K562 (cell line): ENCODE measurements at regions not wholly inside any gene's neighbourhood (a gene's known extent, or its start where the extent isn't known, plus 50 kb on each side); places are given as distances from the start of the nearest gene placed in this dataset.

Source experiments
- CEBPB ChIP-seq: fragments of 450-650 bp; IDR thresholded peaks from 2 replicates; pipeline ENCODE4 v1.6.1; 2016; ENCODE audit warnings: missing genetic modification characterization, missing compliant biosample characterization
- ETV6 ChIP-seq, 3 experiments: fragments of 150-350 bp in 1 of 3; sonication (generic) in 1 of 3; formaldehyde crosslinking in 1 of 3; IDR thresholded peaks; 2 replicates each; pipeline versions ENCODE4 v1.6.1 to v1.8.0; 2014 to 2022; ENCODE audit warnings: borderline replicate concordance in 2 of 3, low read depth in 2 of 3, antibody characterized with exemption in 1 of 3, low read length in 1 of 3, mild to moderate bottlenecking in 1 of 3, missing genetic modification reagents in 1 of 3
- FOS ChIP-seq: IDR thresholded peaks from 3 replicates; pipeline ENCODE4 v1.6.1; 2011; ENCODE audit not compliant: insufficient read length; ENCODE audit errors: extremely low read depth
- FOXK2 ChIP-seq, 2 experiments: fragments of 450-650 bp; IDR thresholded peaks in 1 of 2; conservative IDR thresholded peaks in 1 of 2; 2 replicates each; pipeline ENCODE4 v1.6.1; 2016; ENCODE audit warnings: low read depth in 2 of 2, mild to moderate bottlenecking in 1 of 2
- GABPA ChIP-seq: fragments of 200-800 bp; sonication (Bioruptor generic); conservative IDR thresholded peaks from 2 replicates; pipeline ENCODE4 v1.6.1; 2016; ENCODE audit warnings: low read depth, missing genetic modification characterization, missing compliant biosample characterization
- MYBL2 ChIP-seq, 2 experiments: fragments of 450-650 bp in 1 of 2; sonication (generic) in 1 of 2; formaldehyde crosslinking in 1 of 2; IDR thresholded peaks; 2 replicates each; pipeline versions ENCODE4 v1.6.1 to v1.8.1; 2017 to 2022; ENCODE audit warnings: borderline replicate concordance in 1 of 2, inconsistent platforms in 1 of 2, low read depth in 1 of 2, mild to moderate bottlenecking in 1 of 2, missing genetic modification reagents in 1 of 2, moderate library complexity in 1 of 2
- ZBTB7A ChIP-seq: IDR thresholded peaks from 2 replicates; pipeline ENCODE4 v1.6.1; 2011; ENCODE audit warnings: low read depth, mild to moderate bottlenecking, low read length, moderate library complexity, borderline replicate concordance; ENCODE audit not compliant: control insufficient read depth
- ZKSCAN1 ChIP-seq: fragments of 150-350 bp; IDR thresholded peaks from 2 replicates; pipeline ENCODE4 v1.6.1; 2016; ENCODE audit warnings: low read depth, low read length
- TF ChIP-seq, protein P1 (sequence below), 3 experiments: IDR thresholded peaks in 2 of 3; conservative IDR thresholded peaks in 1 of 3; 2 replicates each; pipeline ENCODE4 v1.5.1; 2011 to 2012; ENCODE audit warnings: low read length in 3 of 3, mild to moderate bottlenecking in 3 of 3, control low read depth in 2 of 3, improper control_type of control experiment in 1 of 3, inconsistent platforms in 1 of 3, low read depth in 1 of 3, mixed read lengths in 1 of 3, moderate library complexity in 1 of 3; ENCODE audit not compliant: insufficient read depth in 2 of 3
- TF ChIP-seq, protein P2 (sequence below), 3 experiments: fragments of 200-800 bp in 1 of 3; fragments of 250-450 bp in 1 of 3; fragments of 450-650 bp in 1 of 3; sonication (Bioruptor Pico) in 1 of 3; sonication (Bioruptor generic) in 1 of 3; formaldehyde crosslinking in 1 of 3; IDR thresholded peaks; 2 replicates each; pipeline versions ENCODE4 v1.6.1 to v1.8.0; 2016 to 2022; ENCODE audit warnings: mild to moderate bottlenecking in 2 of 3, missing genetic modification characterization in 2 of 3, missing compliant biosample characterization in 1 of 3, moderate library complexity in 1 of 3
- TF ChIP-seq, protein P3 (sequence below): fragments of 450-650 bp; IDR thresholded peaks from 2 replicates; pipeline ENCODE4 v1.6.1; 2016
- TF ChIP-seq, protein P4 (sequence below): IDR thresholded peaks from 3 replicates; pipeline ENCODE4 v1.6.1; 2011; ENCODE audit warnings: borderline replicate concordance, mild to moderate bottlenecking; ENCODE audit not compliant: insufficient read length, insufficient read depth

DNA sequence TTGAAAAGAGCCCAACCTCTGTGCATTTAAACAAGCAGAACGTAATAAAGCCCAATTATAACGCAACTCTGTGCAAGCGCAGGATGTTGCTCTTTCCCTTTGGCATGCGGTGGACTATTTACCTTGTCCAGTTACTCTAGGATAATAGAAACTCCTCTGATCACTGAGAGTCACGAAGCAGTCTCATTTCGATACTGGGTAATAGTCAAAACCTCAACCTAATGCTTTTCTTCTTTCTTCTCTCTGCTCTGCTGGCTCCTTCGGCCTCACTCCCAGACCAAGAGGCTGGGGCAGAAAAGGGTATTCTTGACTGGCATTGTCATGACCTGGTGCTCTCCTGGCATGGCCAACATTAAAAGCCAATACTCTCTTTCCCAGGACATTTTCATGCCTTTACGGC lies 89.7 kb upstream of the GCFC2 start:
- TF ChIP-seq ETV6 (IDR thresholded peaks at IDR 0.05; ENCODE audit: borderline replicate concordance in 1 of 2, low read depth in 2 of 2, low read length in 1 of 2) (no peak), ETV6 (CRISPR knock-in tag; IDR thresholded peaks at IDR 0.05; ENCODE audit: borderline replicate concordance) (no peak), CEBPB (tag) (no peak), ZKSCAN1 (no peak), FOS (no peak), FOXK2 (conservative IDR thresholded peaks at IDR 0.05 in 1 of 2, IDR thresholded peaks at IDR 0.05 in 1 of 2; ENCODE audit: low read depth in 2 of 2) (no peak), MYBL2 (IDR thresholded peaks at IDR 0.05; ENCODE audit: low read depth) (no peak), MYBL2 (CRISPR knock-in tag; IDR thresholded peaks at IDR 0.05; ENCODE audit: borderline replicate concordance) (no peak), ZBTB7A (no peak), GABPA (tag) (no peak)
- TF ChIP-seq, protein P1, sequence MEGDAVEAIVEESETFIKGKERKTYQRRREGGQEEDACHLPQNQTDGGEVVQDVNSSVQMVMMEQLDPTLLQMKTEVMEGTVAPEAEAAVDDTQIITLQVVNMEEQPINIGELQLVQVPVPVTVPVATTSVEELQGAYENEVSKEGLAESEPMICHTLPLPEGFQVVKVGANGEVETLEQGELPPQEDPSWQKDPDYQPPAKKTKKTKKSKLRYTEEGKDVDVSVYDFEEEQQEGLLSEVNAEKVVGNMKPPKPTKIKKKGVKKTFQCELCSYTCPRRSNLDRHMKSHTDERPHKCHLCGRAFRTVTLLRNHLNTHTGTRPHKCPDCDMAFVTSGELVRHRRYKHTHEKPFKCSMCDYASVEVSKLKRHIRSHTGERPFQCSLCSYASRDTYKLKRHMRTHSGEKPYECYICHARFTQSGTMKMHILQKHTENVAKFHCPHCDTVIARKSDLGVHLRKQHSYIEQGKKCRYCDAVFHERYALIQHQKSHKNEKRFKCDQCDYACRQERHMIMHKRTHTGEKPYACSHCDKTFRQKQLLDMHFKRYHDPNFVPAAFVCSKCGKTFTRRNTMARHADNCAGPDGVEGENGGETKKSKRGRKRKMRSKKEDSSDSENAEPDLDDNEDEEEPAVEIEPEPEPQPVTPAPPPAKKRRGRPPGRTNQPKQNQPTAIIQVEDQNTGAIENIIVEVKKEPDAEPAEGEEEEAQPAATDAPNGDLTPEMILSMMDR (IDR thresholded peaks at IDR 0.05 in 2 of 3, conservative IDR thresholded peaks at IDR 0.05 in 1 of 3; ENCODE audit: insufficient read depth in 2 of 3, low read depth in 1 of 3, low read length in 3 of 3) = no peak
- TF ChIP-seq, protein P2, sequence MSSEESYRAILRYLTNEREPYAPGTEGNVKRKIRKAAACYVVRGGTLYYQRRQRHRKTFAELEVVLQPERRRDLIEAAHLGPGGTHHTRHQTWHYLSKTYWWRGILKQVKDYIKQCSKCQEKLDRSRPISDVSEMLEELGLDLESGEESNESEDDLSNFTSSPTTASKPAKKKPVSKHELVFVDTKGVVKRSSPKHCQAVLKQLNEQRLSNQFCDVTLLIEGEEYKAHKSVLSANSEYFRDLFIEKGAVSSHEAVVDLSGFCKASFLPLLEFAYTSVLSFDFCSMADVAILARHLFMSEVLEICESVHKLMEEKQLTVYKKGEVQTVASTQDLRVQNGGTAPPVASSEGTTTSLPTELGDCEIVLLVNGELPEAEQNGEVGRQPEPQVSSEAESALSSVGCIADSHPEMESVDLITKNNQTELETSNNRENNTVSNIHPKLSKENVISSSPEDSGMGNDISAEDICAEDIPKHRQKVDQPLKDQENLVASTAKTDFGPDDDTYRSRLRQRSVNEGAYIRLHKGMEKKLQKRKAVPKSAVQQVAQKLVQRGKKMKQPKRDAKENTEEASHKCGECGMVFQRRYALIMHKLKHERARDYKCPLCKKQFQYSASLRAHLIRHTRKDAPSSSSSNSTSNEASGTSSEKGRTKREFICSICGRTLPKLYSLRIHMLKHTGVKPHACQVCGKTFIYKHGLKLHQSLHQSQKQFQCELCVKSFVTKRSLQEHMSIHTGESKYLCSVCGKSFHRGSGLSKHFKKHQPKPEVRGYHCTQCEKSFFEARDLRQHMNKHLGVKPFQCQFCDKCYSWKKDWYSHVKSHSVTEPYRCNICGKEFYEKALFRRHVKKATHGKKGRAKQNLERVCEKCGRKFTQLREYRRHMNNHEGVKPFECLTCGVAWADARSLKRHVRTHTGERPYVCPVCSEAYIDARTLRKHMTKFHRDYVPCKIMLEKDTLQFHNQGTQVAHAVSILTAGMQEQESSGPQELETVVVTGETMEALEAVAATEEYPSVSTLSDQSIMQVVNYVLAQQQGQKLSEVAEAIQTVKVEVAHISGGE (CRISPR knock-in tag; IDR thresholded peaks at IDR 0.05) = no peak
- TF ChIP-seq, protein P3, sequence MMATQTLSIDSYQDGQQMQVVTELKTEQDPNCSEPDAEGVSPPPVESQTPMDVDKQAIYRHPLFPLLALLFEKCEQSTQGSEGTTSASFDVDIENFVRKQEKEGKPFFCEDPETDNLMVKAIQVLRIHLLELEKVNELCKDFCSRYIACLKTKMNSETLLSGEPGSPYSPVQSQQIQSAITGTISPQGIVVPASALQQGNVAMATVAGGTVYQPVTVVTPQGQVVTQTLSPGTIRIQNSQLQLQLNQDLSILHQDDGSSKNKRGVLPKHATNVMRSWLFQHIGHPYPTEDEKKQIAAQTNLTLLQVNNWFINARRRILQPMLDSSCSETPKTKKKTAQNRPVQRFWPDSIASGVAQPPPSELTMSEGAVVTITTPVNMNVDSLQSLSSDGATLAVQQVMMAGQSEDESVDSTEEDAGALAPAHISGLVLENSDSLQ = no peak
- TF ChIP-seq, protein P4, sequence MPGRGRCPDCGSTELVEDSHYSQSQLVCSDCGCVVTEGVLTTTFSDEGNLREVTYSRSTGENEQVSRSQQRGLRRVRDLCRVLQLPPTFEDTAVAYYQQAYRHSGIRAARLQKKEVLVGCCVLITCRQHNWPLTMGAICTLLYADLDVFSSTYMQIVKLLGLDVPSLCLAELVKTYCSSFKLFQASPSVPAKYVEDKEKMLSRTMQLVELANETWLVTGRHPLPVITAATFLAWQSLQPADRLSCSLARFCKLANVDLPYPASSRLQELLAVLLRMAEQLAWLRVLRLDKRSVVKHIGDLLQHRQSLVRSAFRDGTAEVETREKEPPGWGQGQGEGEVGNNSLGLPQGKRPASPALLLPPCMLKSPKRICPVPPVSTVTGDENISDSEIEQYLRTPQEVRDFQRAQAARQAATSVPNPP = no peak
